Lower lobe of right lung (tissue), 2 donors: ENCODE measurements at regions not wholly inside any gene's neighbourhood (a gene's known extent, or its start where the extent isn't known, plus 50 kb on each side); places are given as distances from the start of the nearest gene placed in this dataset.
A peak's percentile ranks its signal among the peaks of the same experiment; 100 is the strongest.

ENCODE experiments used
- ATAC-seq, 2 donors: fragments of 200-7000 bp; cut with Tn5 transposase; one replicate each; pipeline ENCODE4 v1.9.1; 2020 to 2022; ENCODE audit warnings: mild to moderate bottlenecking in 2 of 2, moderate library complexity in 2 of 2
- DNase-seq: peaks from one replicate; pipeline ENCODE4 v3.0.0-alpha.2; 2020
- H3K27ac ChIP-seq: fragments of 200-600 bp; one replicate; pipeline ENCODE4 v1.8.0; 2022
- H3K27me3 ChIP-seq: fragments of 200-600 bp; one replicate; pipeline ENCODE4 v1.8.0; 2022; ENCODE audit warnings: low read depth
- H3K36me3 ChIP-seq: fragments of 200-600 bp; one replicate; pipeline ENCODE4 v1.8.0; 2022; ENCODE audit warnings: mild to moderate bottlenecking
- H3K4me1 ChIP-seq: fragments of 200-600 bp; one replicate; pipeline ENCODE4 v1.8.0; 2022
- H3K4me3 ChIP-seq: fragments of 200-600 bp; one replicate; pipeline ENCODE4 v1.8.0; 2022; ENCODE audit warnings: mild to moderate bottlenecking
- H3K9me3 ChIP-seq: fragments of 200-600 bp; one replicate; pipeline ENCODE4 v1.8.0; 2022
- intact Hi-C: fragments of 100-400 bp; cut with DNase I; formaldehyde crosslinking; loops from one replicate; pipeline ENCODE4 v1.11.0; 2022
- TF ChIP-seq, protein P1 (sequence below): fragments of 200-600 bp; IDR thresholded peaks from one replicate; pipeline ENCODE4 v1.8.0; 2022; ENCODE audit warnings: antibody characterized with exemption, mild to moderate bottlenecking
- donor health status: DM: no; HTN: yes; CAD: no; lungs with severe emphysema.

DNA sequence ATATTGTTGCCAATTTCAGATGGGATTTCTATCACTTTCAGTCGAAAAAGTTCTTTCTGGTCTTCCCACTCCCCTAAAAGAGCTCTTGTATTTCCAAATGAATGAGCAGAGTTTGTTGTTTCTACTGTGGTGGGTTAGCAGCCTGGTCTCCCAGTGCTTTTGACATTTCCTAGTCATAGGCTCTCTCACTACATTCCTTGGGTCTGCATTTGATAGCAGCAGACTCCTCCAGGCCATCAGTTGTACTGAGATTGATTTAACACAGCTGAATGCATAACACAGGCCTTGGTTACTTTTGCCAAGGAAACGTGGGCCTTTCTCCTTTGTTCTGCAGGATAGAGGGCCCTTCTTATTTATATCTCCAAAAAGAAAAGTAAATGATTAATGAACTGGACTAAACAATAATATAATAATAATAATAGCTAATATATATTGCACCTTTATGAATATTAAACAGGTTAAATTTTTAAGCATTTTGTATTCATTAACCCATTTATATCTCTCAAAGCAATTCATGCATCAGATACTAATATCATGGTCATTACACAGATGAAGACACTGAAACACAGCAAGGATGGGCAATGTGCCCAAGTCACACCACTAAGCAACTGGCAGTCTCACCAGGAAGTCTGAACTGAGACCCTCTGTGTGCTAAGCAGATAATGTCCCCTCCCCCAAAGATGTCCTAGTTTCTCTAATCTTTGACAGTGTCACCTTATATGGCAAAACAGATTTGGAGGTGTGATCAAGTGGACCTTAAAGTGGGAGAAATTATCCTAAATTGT is 1579.2 kb downstream of the AACS start:
- Histone ChIP-seq H3K4me3 (no peak overlapping the region), H3K27ac (no peak overlapping the region), H3K9me3 (no peaks in the 10 kb centered on the region), H3K27me3 (no peaks in the 10 kb centered on the region), H3K4me1 (no peaks in the 10 kb centered on the region), H3K36me3 (no peaks in the 10 kb centered on the region)
- no peak for ATAC-seq
- TF ChIP-seq, protein P1, sequence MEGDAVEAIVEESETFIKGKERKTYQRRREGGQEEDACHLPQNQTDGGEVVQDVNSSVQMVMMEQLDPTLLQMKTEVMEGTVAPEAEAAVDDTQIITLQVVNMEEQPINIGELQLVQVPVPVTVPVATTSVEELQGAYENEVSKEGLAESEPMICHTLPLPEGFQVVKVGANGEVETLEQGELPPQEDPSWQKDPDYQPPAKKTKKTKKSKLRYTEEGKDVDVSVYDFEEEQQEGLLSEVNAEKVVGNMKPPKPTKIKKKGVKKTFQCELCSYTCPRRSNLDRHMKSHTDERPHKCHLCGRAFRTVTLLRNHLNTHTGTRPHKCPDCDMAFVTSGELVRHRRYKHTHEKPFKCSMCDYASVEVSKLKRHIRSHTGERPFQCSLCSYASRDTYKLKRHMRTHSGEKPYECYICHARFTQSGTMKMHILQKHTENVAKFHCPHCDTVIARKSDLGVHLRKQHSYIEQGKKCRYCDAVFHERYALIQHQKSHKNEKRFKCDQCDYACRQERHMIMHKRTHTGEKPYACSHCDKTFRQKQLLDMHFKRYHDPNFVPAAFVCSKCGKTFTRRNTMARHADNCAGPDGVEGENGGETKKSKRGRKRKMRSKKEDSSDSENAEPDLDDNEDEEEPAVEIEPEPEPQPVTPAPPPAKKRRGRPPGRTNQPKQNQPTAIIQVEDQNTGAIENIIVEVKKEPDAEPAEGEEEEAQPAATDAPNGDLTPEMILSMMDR: no peak
- intact Hi-C loops: no loop called here
- no peak for DNase-seq

DNA sequence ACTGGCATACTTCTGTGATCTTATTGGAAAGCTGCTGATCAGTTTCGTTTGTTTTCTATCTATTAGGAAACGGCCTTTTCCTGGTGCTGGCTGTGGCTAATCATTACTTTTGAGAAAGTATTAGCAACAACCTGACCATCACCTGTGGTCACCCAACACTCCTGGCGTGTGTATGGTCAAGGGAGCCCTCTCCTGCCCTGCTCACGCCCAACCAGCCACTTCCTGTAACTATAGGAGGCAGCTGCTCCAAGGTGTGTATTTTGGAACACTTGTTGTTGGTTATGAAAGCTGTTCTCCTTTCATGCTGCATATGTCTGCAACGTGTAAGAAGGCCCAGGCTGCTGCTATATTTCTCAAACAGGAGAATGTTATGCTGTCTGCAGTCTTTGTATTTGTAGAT is 1582.8 kb downstream of the AACS start:
- no peaks in the 10 kb centered on the region for H3K27me3 ChIP-seq
- TF ChIP-seq, protein P1: no peak
- ATAC-seq (no peak), DNase-seq (no peak)
- no peak overlapping the region for H3K4me3 ChIP-seq
- H3K27ac ChIP-seq: no peak overlapping the region
- H3K36me3 ChIP-seq: no peaks in the 10 kb centered on the region
- no peaks in the 10 kb centered on the region for H3K4me1 ChIP-seq
- no peaks in the 10 kb centered on the region for H3K9me3 ChIP-seq
- intact Hi-C loops: no loop called here

DNA sequence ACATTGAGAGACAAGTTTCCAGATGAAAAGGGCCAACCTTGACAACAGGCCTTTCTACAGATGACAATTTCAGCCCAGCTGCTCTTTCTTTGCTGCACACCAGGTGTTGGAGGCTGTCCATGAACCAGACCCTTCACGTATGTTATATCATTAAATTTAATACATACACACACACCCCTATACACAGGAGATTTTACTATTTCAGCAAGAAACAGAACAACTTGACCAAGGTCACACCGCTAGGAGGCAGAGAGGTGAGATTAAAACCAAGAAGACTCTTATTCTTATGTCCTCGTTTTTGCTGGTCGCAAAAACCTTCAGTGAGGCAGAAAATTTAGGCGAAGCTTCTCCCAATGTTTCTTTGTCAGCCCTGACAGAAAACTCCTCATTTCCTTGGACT is 1585.9 kb downstream of the AACS start:
- TF ChIP-seq, protein P1: no peak
- H3K4me1 ChIP-seq: no peaks in the 10 kb centered on the region
- no peak overlapping the region for H3K4me3 ChIP-seq
- H3K36me3 ChIP-seq: no peaks in the 10 kb centered on the region
- ATAC-seq (no peak), DNase-seq (no peak)
- H3K9me3 ChIP-seq: no peaks in the 10 kb centered on the region
- H3K27ac ChIP-seq: no peak overlapping the region
- no peaks in the 10 kb centered on the region for H3K27me3 ChIP-seq
- intact Hi-C loops: no loop called here

DNA sequence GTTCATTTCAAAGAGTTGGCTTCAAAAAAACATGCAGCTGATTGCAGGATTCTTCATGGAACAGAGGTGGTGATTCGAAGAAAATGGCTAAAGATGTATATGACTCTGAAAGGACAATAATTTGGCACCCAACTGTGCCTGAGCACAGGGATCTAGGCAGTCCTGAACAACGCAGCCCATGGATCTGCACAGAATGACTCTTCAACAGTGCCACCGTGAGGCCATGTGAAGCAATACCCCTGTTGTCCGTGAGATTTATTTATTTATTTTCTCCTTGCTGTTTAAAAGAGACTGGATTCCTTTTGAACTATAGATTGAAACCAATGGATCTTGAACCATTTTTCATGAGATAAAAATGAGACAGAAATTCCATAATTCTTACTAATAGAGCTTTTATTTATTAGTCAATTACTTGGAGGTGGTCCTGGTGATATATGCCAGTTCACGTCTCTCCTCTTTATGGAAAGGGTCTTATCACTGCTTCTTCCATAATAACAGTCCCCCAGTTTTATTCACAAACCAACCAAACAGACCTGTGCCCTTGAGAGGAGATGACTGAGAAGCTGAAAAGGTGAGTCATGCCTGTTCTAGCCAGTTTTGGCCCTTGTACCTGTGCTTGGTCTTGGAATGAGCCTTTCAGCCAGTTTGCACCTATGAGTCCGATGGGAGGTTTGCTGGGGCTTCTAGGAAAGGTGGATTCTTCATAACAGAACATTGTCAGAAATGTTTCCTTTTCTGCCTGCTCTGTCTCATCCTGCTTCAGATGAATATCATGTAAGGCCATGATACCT is 1598.3 kb downstream of the AACS start:
- no peaks in the 10 kb centered on the region for H3K36me3 ChIP-seq
- H3K9me3 ChIP-seq: peaks cover 12% of the 10 kb centered on the region
- DNase-seq: no peak
- H3K4me3 ChIP-seq: no peak overlapping the region
- peaks cover 4% of the 10 kb centered on the region for H3K4me1 ChIP-seq
- TF ChIP-seq, protein P1: peak; percentile 8
- H3K27me3 ChIP-seq: no peaks in the 10 kb centered on the region
- no peak for ATAC-seq
- intact Hi-C loops: no loop called here
- no peak overlapping the region for H3K27ac ChIP-seq

DNA sequence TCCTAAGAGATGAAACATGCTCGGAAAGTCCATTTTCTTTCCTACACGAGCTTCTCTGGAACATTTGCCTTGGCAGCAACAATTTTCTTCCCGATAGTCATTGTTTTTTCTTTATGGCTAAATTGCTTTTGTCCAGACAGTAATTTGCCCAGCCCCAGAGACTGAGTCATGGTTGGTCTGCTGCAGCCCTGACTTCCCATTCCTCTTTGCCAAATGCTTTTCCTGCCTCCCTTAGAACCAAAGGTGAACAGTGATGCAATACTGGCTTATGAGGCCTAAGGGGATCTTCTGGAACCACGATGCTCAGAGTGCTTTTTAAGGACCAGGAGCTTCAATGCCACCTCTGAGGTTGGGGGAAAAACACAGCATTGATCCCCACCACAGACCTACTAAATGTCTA is 1599.6 kb upstream of the TMEM132C start:
- Histone ChIP-seq H3K36me3 (no peaks in the 10 kb centered on the region), H3K4me1 (peaks cover 4% of the 10 kb centered on the region), H3K4me3 (no peak overlapping the region), H3K27ac (no peak overlapping the region), H3K27me3 (no peaks in the 10 kb centered on the region), H3K9me3 (peaks cover 8% of the 10 kb centered on the region)
- DNase-seq: no peak
- TF ChIP-seq, protein P1: no peak
- intact Hi-C loops: no loop called here
- ATAC-seq: no peak
